ENCODE measurements at regions not wholly inside any gene's neighbourhood (a gene's known extent, or its start where the extent isn't known, plus 50 kb on each side); places are given as distances from the start of the nearest gene placed in this dataset.

DNA sequence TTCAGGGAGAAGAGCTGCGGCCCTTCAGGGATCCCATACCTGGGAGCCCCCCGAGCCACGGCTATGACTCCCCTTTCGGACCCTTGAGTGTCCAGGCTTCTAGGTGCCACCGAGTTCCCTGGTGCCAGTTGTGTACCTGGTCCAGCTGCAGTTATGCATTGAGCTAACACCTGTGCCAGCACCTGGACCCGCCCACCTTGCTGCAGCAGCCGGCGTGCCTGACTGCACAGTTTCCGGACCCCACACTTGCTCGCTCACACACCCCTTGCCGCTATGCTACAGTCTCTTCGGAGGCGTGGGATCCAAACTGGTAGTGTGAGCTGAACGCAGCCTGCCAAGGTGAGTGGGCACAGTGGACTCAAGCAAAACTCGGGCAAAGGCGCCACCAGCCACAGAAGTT lies 284.5 kb upstream of the ROBO1 start:
- DNase-seq = no peak
- TF ChIP-seq, protein P1, sequence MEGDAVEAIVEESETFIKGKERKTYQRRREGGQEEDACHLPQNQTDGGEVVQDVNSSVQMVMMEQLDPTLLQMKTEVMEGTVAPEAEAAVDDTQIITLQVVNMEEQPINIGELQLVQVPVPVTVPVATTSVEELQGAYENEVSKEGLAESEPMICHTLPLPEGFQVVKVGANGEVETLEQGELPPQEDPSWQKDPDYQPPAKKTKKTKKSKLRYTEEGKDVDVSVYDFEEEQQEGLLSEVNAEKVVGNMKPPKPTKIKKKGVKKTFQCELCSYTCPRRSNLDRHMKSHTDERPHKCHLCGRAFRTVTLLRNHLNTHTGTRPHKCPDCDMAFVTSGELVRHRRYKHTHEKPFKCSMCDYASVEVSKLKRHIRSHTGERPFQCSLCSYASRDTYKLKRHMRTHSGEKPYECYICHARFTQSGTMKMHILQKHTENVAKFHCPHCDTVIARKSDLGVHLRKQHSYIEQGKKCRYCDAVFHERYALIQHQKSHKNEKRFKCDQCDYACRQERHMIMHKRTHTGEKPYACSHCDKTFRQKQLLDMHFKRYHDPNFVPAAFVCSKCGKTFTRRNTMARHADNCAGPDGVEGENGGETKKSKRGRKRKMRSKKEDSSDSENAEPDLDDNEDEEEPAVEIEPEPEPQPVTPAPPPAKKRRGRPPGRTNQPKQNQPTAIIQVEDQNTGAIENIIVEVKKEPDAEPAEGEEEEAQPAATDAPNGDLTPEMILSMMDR (IDR thresholded peaks at IDR 0.05) = no peak
- Histone ChIP-seq H3K36me3 (no peaks in the 10 kb centered on the region), H3K4me3 (no peak overlapping the region), H3K27me3 (no peaks in the 10 kb centered on the region), H3K4me1 (no peaks in the 10 kb centered on the region), H3K9ac (ENCODE audit: low read depth in 2 of 2, low read length in 2 of 2) (no peak overlapping the region), H3K9me3 (no peaks in the 10 kb centered on the region), H3K27ac (no peak overlapping the region)
- intact Hi-C loops (cut with DNase I) = no loop called here

DNA sequence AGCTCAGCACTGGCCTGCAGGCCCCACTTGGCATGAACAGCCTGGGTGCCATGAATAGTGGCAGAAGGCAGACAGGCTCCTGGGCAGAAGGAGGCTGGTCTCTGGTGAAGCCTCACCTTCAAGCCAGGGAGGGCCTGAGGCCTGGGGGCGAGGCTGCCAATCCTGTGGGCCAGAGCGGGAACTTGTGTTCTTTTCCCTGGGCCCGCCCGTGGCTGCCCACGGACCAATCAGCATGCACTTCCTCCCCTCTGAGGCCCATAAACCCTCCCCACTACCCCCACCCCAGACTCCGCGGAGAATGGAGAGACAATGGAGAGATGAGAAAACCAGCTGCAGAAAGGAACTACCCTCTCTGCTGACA lies 283.8 kb upstream of the ROBO1 start:
- no peak for DNase-seq
- no peak overlapping the region for H3K27ac ChIP-seq

DNA sequence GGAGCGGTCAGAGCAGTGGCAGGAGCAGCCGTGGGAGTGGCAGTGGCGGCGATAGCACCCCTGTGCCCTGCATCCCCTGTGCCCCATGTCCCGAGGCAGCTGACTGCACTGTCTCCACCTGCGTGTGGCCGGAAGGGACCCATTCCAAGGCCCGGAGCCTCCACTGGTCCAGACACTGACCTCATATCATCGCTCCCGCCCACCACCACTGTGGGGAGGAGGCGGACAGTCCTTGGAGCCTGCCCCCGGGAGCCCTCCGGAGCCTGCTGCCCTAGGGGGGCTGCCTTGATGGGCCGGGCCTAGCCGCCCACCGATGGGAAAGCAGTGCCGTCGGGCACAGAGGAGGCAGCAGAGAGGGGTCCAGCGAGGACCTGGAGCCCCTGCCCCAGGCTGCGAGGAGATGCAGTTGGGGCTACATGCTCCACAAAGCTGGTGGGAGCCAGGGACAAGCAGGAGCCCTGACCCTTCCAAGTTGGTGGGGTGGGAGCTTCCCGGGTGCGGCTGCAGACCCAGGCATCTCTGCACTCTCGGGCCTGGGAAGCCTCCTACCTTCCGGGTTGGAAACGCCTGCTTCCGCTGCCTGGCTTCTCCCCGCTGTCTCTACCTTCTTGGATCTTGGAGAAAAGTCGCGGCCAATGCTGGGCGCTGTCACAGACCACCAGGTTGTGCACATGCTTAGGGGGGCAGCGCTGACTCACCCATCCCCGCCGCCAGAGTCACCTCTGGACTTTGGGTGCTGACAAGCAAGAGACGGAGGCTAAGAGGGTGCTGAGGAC lies 283.2 kb upstream of the ROBO1 start:
- no peaks in the 10 kb centered on the region for H3K9me3 ChIP-seq
- TF ChIP-seq, protein P1 (IDR thresholded peaks at IDR 0.05) = no peak
- DNase-seq = no peak

More for the DNA sequence above, 283.8 kb upstream of the ROBO1 start:
- Histone ChIP-seq H3K4me3 (no peak overlapping the region), H3K36me3 (no peaks in the 10 kb centered on the region), H3K27me3 (no peaks in the 10 kb centered on the region), H3K9ac (ENCODE audit: low read depth in 2 of 2, low read length in 2 of 2) (no peak overlapping the region), H3K4me1 (no peaks in the 10 kb centered on the region), H3K9me3 (no peaks in the 10 kb centered on the region)
- TF ChIP-seq, protein P1 (IDR thresholded peaks at IDR 0.05) = no peak
- intact Hi-C loops (cut with DNase I) = no loop called here

GRCh38 chr3:80043226-80043625 lies 275.4 kb upstream of the ROBO1 start:
- Histone ChIP-seq H3K27ac (no peak overlapping the region), H3K9me3 (no peaks in the 10 kb centered on the region), H3K4me3 (no peak overlapping the region), H3K36me3 (no peaks in the 10 kb centered on the region), H3K4me1 (no peaks in the 10 kb centered on the region), H3K9ac (ENCODE audit: low read depth in 2 of 2, low read length in 2 of 2) (no peak overlapping the region), H3K27me3 (no peaks in the 10 kb centered on the region)
- intact Hi-C loops (cut with DNase I) = no loop called here
- no peak for DNase-seq
- TF ChIP-seq, protein P1 (IDR thresholded peaks at IDR 0.05) = no peak

More for the DNA sequence above, 283.2 kb upstream of the ROBO1 start:
- Histone ChIP-seq H3K36me3 (no peaks in the 10 kb centered on the region), H3K4me1 (no peaks in the 10 kb centered on the region), H3K27me3 (no peaks in the 10 kb centered on the region), H3K4me3 (no peak overlapping the region), H3K9ac (ENCODE audit: low read depth in 2 of 2, low read length in 2 of 2) (no peak overlapping the region), H3K27ac (no peak overlapping the region)
- intact Hi-C loops (cut with DNase I) = no loop called here

DNA sequence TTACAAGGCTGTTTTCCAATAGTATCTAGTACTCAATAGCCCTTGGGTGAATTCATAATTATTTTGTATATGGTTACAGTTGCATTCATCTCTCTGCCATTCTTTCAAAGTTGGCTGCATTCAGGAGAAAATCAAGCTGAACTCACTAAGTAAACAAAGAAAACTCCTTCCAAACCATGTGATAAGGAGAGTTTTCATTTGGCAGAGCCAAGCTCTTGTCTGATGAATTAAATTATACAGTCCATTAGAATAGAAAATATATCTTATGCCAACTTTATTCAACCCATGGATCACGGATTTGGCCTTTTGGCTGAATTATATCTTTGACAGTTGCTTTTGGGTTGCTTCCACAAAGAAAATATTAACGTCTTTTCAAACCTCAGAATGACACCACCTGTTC lies 272.3 kb upstream of the ROBO1 start:
- DNase-seq = no peak
- H3K4me1 ChIP-seq = no peaks in the 10 kb centered on the region
- intact Hi-C loops (cut with DNase I) = no loop called here
- H3K36me3 ChIP-seq = no peaks in the 10 kb centered on the region
- no peaks in the 10 kb centered on the region for H3K27me3 ChIP-seq
- TF ChIP-seq, protein P1 (IDR thresholded peaks at IDR 0.05) = no peak
- no peaks in the 10 kb centered on the region for H3K9me3 ChIP-seq
- H3K27ac ChIP-seq = no peak overlapping the region
- H3K4me3 ChIP-seq = no peak overlapping the region
- no peak overlapping the region for H3K9ac ChIP-seq (ENCODE audit: low read depth in 2 of 2, low read length in 2 of 2)

Data from colonic mucosa (tissue), 4 donors.